GM10248 (cell line): ENCODE measurements at regions not wholly inside any gene's neighbourhood (a gene's known extent, or its start where the extent isn't known, plus 50 kb on each side); places are given as distances from the start of the nearest gene placed in this dataset.

Experiments used
- CTCF ChIA-PET: fragments of 300-600 bp; sonication (Branson Sonifier 250); formaldehyde crosslinking; extraction: SDS; loops from one replicate; lab custom pipeline; 2021; ENCODE audit warnings: antibody characterized with exemption; lab: Yijun Ruan, JAX
- POLR2A ChIA-PET: fragments of 350-650 bp; sonication (Branson Sonifier 250); formaldehyde crosslinking; extraction: SDS; loops from one replicate; lab custom pipeline; 2020; ENCODE audit warnings: antibody characterized with exemption; lab: Yijun Ruan, JAX
- DNase-seq: peaks from one replicate; pipeline ENCODE4 v3.0.0; 2012; ENCODE audit errors: extremely low spot score
- CTCF ChIP-seq: IDR thresholded peaks from 2 replicates; pipeline ENCODE4 v1.5.1; 2012; ENCODE audit warnings: mild to moderate bottlenecking, low read depth; ENCODE audit errors: extremely low read depth, missing control alignments, control extremely low read depth

- POLR2A ChIA-PET: no interaction called here
- CTCF ChIA-PET: no interaction called here
- no peak for DNase-seq
- TF ChIP-seq CTCF: no peak
Observed at GRCh38 chr5:88459971-88460370, 191.3 kb upstream of the TMEM161B start.

GRCh38 chr5:88452820-88453219 lies 184.2 kb upstream of the TMEM161B start:
- no peak for DNase-seq
- no peak for TF ChIP-seq CTCF
- CTCF ChIA-PET: no interaction called here
- POLR2A ChIA-PET: no interaction called here

- ChIA-PET CTCF (no interaction called here), POLR2A (no interaction called here)
- DNase-seq: no peak
- no peak for TF ChIP-seq CTCF
Observed at GRCh38 chr5:88450239-88450638, 181.6 kb upstream of the TMEM161B start.

GRCh38 chr5:88438006-88438405 lies 169.4 kb upstream of the TMEM161B start:
- no peak for TF ChIP-seq CTCF
- ChIA-PET CTCF (interaction anchor here (1.0 kb wide), 1 partner anchor 11 kb away, joined by 3 read pairs; no protein-coding TSS in a partner anchor), POLR2A (no interaction called here)
- DNase-seq: no peak

- CTCF ChIA-PET: interaction anchor here (0.6 to 1.3 kb wide), 2 partner anchors 13 to 71 kb away, joined by 3 read pairs; no protein-coding TSS in a partner anchor
- POLR2A ChIA-PET: no interaction called here
- no peak for TF ChIP-seq CTCF
- DNase-seq: no peak
Observed at GRCh38 chr5:88436290-88436689, 167.6 kb upstream of the TMEM161B start.

- CTCF ChIA-PET: no interaction called here
- DNase-seq: no peak
- no peak for TF ChIP-seq CTCF
- POLR2A ChIA-PET: no interaction called here
Observed at GRCh38 chr5:88428633-88429032, 160.0 kb upstream of the TMEM161B start.

- no peak for DNase-seq
- TF ChIP-seq CTCF: no peak
- CTCF ChIA-PET: no interaction called here
- POLR2A ChIA-PET: no interaction called here
Observed at GRCh38 chr5:88426441-88426840, 157.8 kb upstream of the TMEM161B start.
